PC-9 (cell line): ENCODE measurements at regions not wholly inside any gene's neighbourhood (a gene's known extent, or its start where the extent isn't known, plus 50 kb on each side); places are given as distances from the start of the nearest gene placed in this dataset.
"Not testable (repeated sequence)": the region's sequence is repeated elsewhere in the genome, so short reads cannot be mapped to it uniquely, and the experiment has no call there.

Experiments used
- BruUV-seq: library from RNA; stranded (reverse); fragments of 400-500 nt; replicated peaks from 2 replicates; lab custom pipeline; 2021; lab: Mats Ljungman, UMichigan
- CTCF ChIA-PET: fragments of 300-600 bp; sonication (Branson Sonifier 250); formaldehyde crosslinking; loops from one replicate; lab custom pipeline; 2022; ENCODE audit warnings: antibody characterized with exemption; lab: Charles Lee
- POLR2A ChIA-PET: fragments of 300-600 bp; sonication (Branson Sonifier 250); formaldehyde crosslinking; loops from one replicate; lab custom pipeline; 2022; ENCODE audit warnings: antibody characterized with exemption; ENCODE audit not compliant: unreplicated experiment; lab: Charles Lee
- DNase-seq, 2 experiments: peaks; one replicate each; pipeline versions ENCODE4 v3.0.0 to v3.0.0-alpha.2; 2015 to 2022; ENCODE audit warnings: mixed read lengths in 1 of 2
- H2AFZ ChIP-seq: fragments of 200-600 bp; sonication (generic); 2 replicates; pipeline ENCODE4 v1.8.1; 2017; ENCODE audit warnings: antibody characterized with exemption
- H3F3A ChIP-seq: fragments of 200-600 bp; sonication (generic); 2 replicates; pipeline ENCODE4 v1.8.1; 2017; ENCODE audit warnings: antibody characterized with exemption, mild to moderate bottlenecking, low read depth; ENCODE audit not compliant: insufficient read depth
- H3K27ac ChIP-seq: fragments of 200-600 bp; sonication (generic); 2 replicates; pipeline ENCODE4 v1.6.1; 2016; ENCODE audit warnings: mixed run types
- H3K27me3 ChIP-seq: fragments of 200-600 bp; sonication (generic); 2 replicates; pipeline ENCODE4 v1.6.1; 2016; ENCODE audit warnings: low read depth, mixed run types; ENCODE audit not compliant: insufficient read depth
- H3K36me3 ChIP-seq: fragments of 200-600 bp; sonication (generic); 2 replicates; pipeline ENCODE4 v1.6.1; 2016; ENCODE audit warnings: low read depth, mixed run types
- H3K4me1 ChIP-seq: fragments of 200-600 bp; sonication (generic); replicated peaks from 2 replicates; pipeline ENCODE4 v1.6.1; 2016; ENCODE audit warnings: mixed run types; ENCODE audit not compliant: insufficient read depth
- H3K4me2 ChIP-seq: fragments of 200-600 bp; sonication (generic); 2 replicates; pipeline ENCODE4 v1.6.1; 2017; ENCODE audit warnings: mixed run types
- H3K4me3 ChIP-seq: fragments of 200-600 bp; sonication (generic); 2 replicates; pipeline ENCODE4 v1.6.1; 2016; ENCODE audit warnings: mixed run types
- H3K79me2 ChIP-seq: fragments of 200-600 bp; sonication (generic); 2 replicates; pipeline ENCODE4 v1.6.1; 2017; ENCODE audit warnings: low read depth, mixed run types
- H3K9me2 ChIP-seq: fragments of 200-600 bp; sonication (generic); 2 replicates; pipeline ENCODE4 v1.8.1; 2017; ENCODE audit warnings: mild to moderate bottlenecking; ENCODE audit not compliant: insufficient read depth
- H3K9me3 ChIP-seq: fragments of 200-600 bp; sonication (generic); 2 replicates; pipeline ENCODE4 v1.8.1; 2016; ENCODE audit warnings: low read depth; ENCODE audit not compliant: insufficient read depth
- H4K20me1 ChIP-seq: fragments of 200-600 bp; sonication (generic); 2 replicates; pipeline ENCODE4 v1.8.1; 2017; ENCODE audit not compliant: insufficient read depth
- CTCF ChIP-seq: fragments of 200-600 bp; sonication (generic); conservative IDR thresholded peaks from 2 replicates; pipeline ENCODE4 v1.6.1; 2017; ENCODE audit warnings: mixed run types, antibody characterized with exemption, mild to moderate bottlenecking, moderate library complexity
- EZH2 ChIP-seq: fragments of 200-600 bp; sonication (generic); IDR thresholded peaks from 2 replicates; pipeline ENCODE4 v1.8.0; 2017; ENCODE audit warnings: antibody characterized with exemption, low read depth
- intact Hi-C: fragments of 100-400 bp; cut with micrococcal nuclease; formaldehyde crosslinking; loops from one replicate; pipeline ENCODE4 v1.10.0; 2022; ENCODE audit not compliant: unreplicated experiment

DNA sequence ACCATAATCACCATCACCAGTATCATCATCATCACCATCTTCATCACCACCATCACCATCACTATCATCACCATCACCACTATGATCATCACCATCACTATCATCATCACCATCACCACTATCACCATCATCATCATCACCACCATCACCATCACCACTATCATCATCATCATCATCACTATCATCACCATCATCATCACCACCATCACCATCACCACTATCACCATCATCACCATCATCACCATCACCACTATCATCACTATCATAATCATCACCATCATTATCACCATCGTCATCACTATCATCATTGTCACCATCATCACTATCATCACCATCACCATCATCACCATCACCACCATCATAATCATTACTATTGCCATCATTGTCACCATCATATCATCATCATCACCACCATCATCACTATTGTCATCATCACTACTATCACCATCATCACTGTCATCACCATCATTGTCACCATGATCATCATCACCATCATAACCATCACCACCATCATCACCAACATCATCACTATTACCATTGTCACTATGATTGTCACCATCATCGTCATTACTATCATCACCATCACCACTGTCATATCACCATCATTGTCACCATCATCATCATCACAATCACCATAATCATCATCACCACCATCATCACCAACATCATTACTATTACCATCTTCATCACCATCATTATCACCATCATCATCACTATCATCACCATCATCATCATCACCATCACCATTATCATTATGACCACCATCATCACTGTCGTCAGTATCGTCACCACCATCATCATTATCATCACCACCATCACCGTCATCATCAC lies 154.7 kb downstream of the ACTR3B start:
- Histone ChIP-seq H3K9me3 (no peaks in the 10 kb centered on the region), H3K79me2 (no peaks in the 10 kb centered on the region), H3F3A (no peaks in the 10 kb centered on the region), H3K4me1 (no peaks in the 10 kb centered on the region), H3K4me3 (no peak overlapping the region), H3K27ac (no peak overlapping the region), H4K20me1 (no peaks in the 10 kb centered on the region), H3K4me2 (no peak overlapping the region), H3K9me2 (no peaks in the 10 kb centered on the region), H2AFZ (no peak overlapping the region), H3K36me3 (no peaks in the 10 kb centered on the region), H3K27me3 (peaks cover 65% of the 10 kb centered on the region)
- ChIA-PET POLR2A (no interaction called here), CTCF (no interaction called here)
- no TSS peak for BruUV-seq
- TF ChIP-seq EZH2, result no peak
- intact Hi-C loops, result no loop called here
- no peak for DNase-seq

DNA sequence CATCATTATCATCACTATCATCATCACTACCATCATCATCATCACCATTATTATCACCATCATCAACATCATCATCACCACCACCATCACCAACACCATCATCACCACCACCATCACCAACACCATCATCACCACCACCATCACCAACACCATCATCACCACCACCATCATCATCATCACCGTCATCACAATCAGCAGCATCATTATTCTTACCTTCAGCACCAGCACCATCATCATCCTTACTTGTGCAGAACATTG lies 155.2 kb downstream of the ACTR3B start:
- intact Hi-C loops, H3K4me1 ChIP-seq, H3K36me3 ChIP-seq, H3K79me2 ChIP-seq, H3K9me3 ChIP-seq, DNase-seq, H4K20me1 ChIP-seq, POLR2A ChIA-PET, H3K4me3 ChIP-seq, H3K4me2 ChIP-seq, H3K9me2 ChIP-seq, H3K27ac ChIP-seq, BruUV-seq, CTCF ChIA-PET, H2AFZ ChIP-seq, H3F3A ChIP-seq: not testable (repeated sequence)
- H3K27me3 ChIP-seq, result peaks cover 65% of the 10 kb centered on the region

DNA sequence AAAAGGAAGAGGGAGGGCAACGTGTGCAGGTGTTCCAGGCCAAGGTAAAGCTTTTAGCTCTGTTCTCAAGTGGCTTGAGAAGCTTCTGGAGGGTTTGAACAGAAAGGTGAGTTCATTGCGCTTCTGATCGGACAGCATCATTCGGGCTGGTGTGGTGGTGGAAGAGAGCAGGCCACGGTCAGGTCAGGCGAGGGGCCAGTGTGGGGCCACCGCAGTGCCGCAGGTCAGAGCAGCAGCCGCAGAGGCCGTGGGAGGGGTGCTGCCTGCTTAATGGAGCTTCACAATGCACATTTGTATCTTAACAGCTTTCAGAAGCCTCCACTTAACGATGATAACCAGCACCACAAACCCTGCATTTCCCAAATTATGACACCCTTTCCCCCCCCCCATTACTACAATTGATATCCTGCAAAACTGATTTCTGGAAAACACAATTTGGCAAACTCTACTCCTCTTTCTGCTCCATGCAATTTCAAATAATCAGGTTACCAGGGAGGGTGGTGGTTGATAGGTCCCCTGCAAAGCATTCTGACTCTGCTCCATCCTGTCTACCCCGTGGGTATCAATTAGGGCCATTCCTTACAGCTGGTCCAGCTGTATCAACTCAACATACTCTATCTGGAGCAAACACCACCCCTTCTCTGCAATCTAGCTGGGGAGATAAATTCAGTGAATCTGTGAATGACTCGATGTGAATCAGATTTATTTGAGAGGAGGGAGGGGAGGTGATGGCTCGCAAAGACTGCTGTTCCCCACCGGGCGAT lies 162.9 kb downstream of the ACTR3B start:
- no peaks in the 10 kb centered on the region for H3F3A ChIP-seq
- no peaks in the 10 kb centered on the region for H3K4me1 ChIP-seq
- no peak overlapping the region for H3K27ac ChIP-seq
- no peak overlapping the region for H2AFZ ChIP-seq
- no peaks in the 10 kb centered on the region for H3K79me2 ChIP-seq
- H3K9me3 ChIP-seq, result no peaks in the 10 kb centered on the region; the same call in 1 of the 2 replicates
- ChIA-PET CTCF (no interaction called here), POLR2A (no interaction called here)
- TF ChIP-seq CTCF (no peak), EZH2 (no peak)
- BruUV-seq, result no TSS peak
- H3K4me2 ChIP-seq, result no peak overlapping the region
- no peaks in the 10 kb centered on the region for H3K9me2 ChIP-seq
- no peak for DNase-seq
- no peaks in the 10 kb centered on the region for H3K36me3 ChIP-seq
- intact Hi-C loops, result no loop called here
- H4K20me1 ChIP-seq, result no peaks in the 10 kb centered on the region; the same call in 1 of the 2 replicates
- H3K4me3 ChIP-seq, result no peak overlapping the region
- H3K27me3 ChIP-seq, result peaks cover 86% of the 10 kb centered on the region

DNA sequence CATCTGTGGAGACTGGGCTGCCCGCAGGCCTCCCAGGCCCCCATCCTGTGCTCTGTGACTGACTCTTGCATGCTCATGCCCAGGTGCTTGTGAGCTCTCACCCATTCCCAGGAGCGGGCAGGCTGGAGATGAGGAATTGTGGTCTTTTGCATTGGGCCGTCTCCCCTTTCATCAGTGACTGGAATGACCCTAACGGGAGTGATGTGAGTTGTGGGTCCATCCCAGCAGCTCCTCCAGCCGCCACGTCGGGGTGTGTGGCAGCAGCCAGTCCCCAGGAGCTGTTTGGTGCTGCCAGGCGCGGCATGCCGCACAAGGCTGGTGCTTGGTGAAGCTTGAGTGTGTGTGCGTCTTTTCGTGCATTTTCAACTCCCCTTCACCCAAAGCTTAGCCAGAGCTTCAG lies 164.2 kb downstream of the ACTR3B start:
- no peak overlapping the region for H2AFZ ChIP-seq
- H3F3A ChIP-seq, result no peaks in the 10 kb centered on the region
- H3K9me2 ChIP-seq, result no peaks in the 10 kb centered on the region
- H3K36me3 ChIP-seq, result no peaks in the 10 kb centered on the region
- ChIA-PET CTCF (no interaction called here), POLR2A (no interaction called here)
- no TSS peak for BruUV-seq
- no peak overlapping the region for H3K27ac ChIP-seq
- H3K4me1 ChIP-seq, result no peaks in the 10 kb centered on the region
- H3K79me2 ChIP-seq, result no peaks in the 10 kb centered on the region
- intact Hi-C loops, result no loop called here
- H3K4me3 ChIP-seq, result no peak overlapping the region
- TF ChIP-seq EZH2, result no peak
- no peak for TF ChIP-seq CTCF
- H3K4me2 ChIP-seq, result no peak overlapping the region
- no peaks in the 10 kb centered on the region; the same call in 1 of the 2 replicates for H3K9me3 ChIP-seq
- peaks cover 74% of the 10 kb centered on the region for H3K27me3 ChIP-seq
- no peaks in the 10 kb centered on the region; the same call in 1 of the 2 replicates for H4K20me1 ChIP-seq
- DNase-seq, result no peak
